Peyer's patch (tissue), 4 donors: ENCODE measurements at regions not wholly inside any gene's neighbourhood (a gene's known extent, or its start where the extent isn't known, plus 50 kb on each side); places are given as distances from the start of the nearest gene placed in this dataset.

Experiments used
- DNase-seq, 3 donors: peaks; one replicate each; pipeline ENCODE4 v3.0.0-alpha.2; 2017 to 2019
- H3K27ac ChIP-seq, 4 donors: fragments of 200-600 bp; sonication (generic); one replicate each; pipeline ENCODE4 v1.5.1; 2016 to 2019
- H3K27me3 ChIP-seq, 2 donors: fragments of 200-600 bp; sonication (generic); one replicate each; pipeline ENCODE4 v1.5.1; 2019
- H3K36me3 ChIP-seq, 3 donors: fragments of 200-600 bp; sonication (generic); one replicate each; pipeline ENCODE4 v1.5.1; 2016 to 2019
- H3K4me1 ChIP-seq, 4 donors: fragments of 200-600 bp; sonication (generic); one replicate each; pipeline ENCODE4 v1.5.1; 2016 to 2019
- H3K4me3 ChIP-seq, 4 donors: fragments of 200-600 bp; sonication (generic); 1 replicate in 3 of 4; 2 replicates in 1 of 4; pipeline ENCODE4 v1.5.1; 2016 to 2019; ENCODE audit warnings: mild to moderate bottlenecking in 1 of 4
- H3K9me3 ChIP-seq, 4 donors: fragments of 200-600 bp; sonication (generic); one replicate each; pipeline ENCODE4 v1.5.1; 2016 to 2019; ENCODE audit warnings: mild to moderate bottlenecking in 1 of 4
- CTCF ChIP-seq, 6 experiments: fragments of 450-650 bp in 4 of 6; fragments of 200-600 bp in 2 of 6; sonication (generic) in 1 of 6; IDR thresholded peaks; one replicate each; pipeline ENCODE4 v1.5.1; 2017 to 2019; ENCODE audit warnings: antibody characterized with exemption in 6 of 6, mild to moderate bottlenecking in 3 of 6, moderate library complexity in 1 of 6
- POLR2A ChIP-seq, 2 donors: fragments of 450-650 bp; IDR thresholded peaks; one replicate each; pipeline ENCODE4 v1.5.1; 2017; ENCODE audit warnings: antibody characterized with exemption in 2 of 2, mild to moderate bottlenecking in 2 of 2, moderate library complexity in 2 of 2

GRCh38 chr5:174549254-174549653 is 175.1 kb upstream of the MSX2 start:
- no peak for TF ChIP-seq POLR2A (IDR thresholded peaks at IDR 0.05)
- TF ChIP-seq CTCF (IDR thresholded peaks at IDR 0.05) = no peak
- Histone ChIP-seq H3K27ac (no peak overlapping the region), H3K36me3 (no peaks in the 10 kb centered on the region), H3K27me3 (no peaks in the 10 kb centered on the region), H3K9me3 (no peaks in the 10 kb centered on the region), H3K4me3 (no peak overlapping the region), H3K4me1 (no peaks in the 10 kb centered on the region)
- no peak for DNase-seq

GRCh38 chr5:174550026-174550425 is 174.4 kb upstream of the MSX2 start:
- H3K9me3 ChIP-seq = no peaks in the 10 kb centered on the region
- H3K4me3 ChIP-seq = no peak overlapping the region
- TF ChIP-seq POLR2A (IDR thresholded peaks at IDR 0.05) = no peak
- no peak for DNase-seq
- H3K36me3 ChIP-seq = no peaks in the 10 kb centered on the region
- no peaks in the 10 kb centered on the region for H3K4me1 ChIP-seq
- no peak overlapping the region for H3K27ac ChIP-seq
- no peaks in the 10 kb centered on the region for H3K27me3 ChIP-seq

GRCh38 chr5:174552428-174552827 is 172.0 kb upstream of the MSX2 start:
- Histone ChIP-seq H3K9me3 (no peaks in the 10 kb centered on the region), H3K4me1 (no peaks in the 10 kb centered on the region), H3K27me3 (no peaks in the 10 kb centered on the region), H3K27ac (no peak overlapping the region), H3K36me3 (no peaks in the 10 kb centered on the region), H3K4me3 (no peak overlapping the region)
- no peak for DNase-seq
- TF ChIP-seq CTCF (IDR thresholded peaks at IDR 0.05) (no peak), POLR2A (IDR thresholded peaks at IDR 0.05) (no peak)

GRCh38 chr5:174553556-174553955 is 170.8 kb upstream of the MSX2 start:
- no peak for TF ChIP-seq POLR2A (IDR thresholded peaks at IDR 0.05)
- TF ChIP-seq CTCF (IDR thresholded peaks at IDR 0.05) = no peak
- H3K36me3 ChIP-seq = no peaks in the 10 kb centered on the region
- H3K27ac ChIP-seq = no peak overlapping the region
- no peak for DNase-seq
- no peaks in the 10 kb centered on the region for H3K27me3 ChIP-seq
- H3K4me3 ChIP-seq = no peak overlapping the region
- H3K4me1 ChIP-seq = no peaks in the 10 kb centered on the region
- H3K9me3 ChIP-seq = no peaks in the 10 kb centered on the region

GRCh38 chr5:174555726-174556125 is 168.7 kb upstream of the MSX2 start:
- TF ChIP-seq POLR2A (IDR thresholded peaks at IDR 0.05) = no peak
- no peak for TF ChIP-seq CTCF (IDR thresholded peaks at IDR 0.05)

GRCh38 chr5:174556756-174557155 is 167.6 kb upstream of the MSX2 start:
- no peaks in the 10 kb centered on the region for H3K9me3 ChIP-seq
- no peak overlapping the region for H3K27ac ChIP-seq
- no peaks in the 10 kb centered on the region for H3K36me3 ChIP-seq
- no peak for DNase-seq
- no peak overlapping the region for H3K4me3 ChIP-seq
- TF ChIP-seq CTCF (IDR thresholded peaks at IDR 0.05) (no peak), POLR2A (IDR thresholded peaks at IDR 0.05) (no peak)
- no peaks in the 10 kb centered on the region for H3K27me3 ChIP-seq
- H3K4me1 ChIP-seq = no peaks in the 10 kb centered on the region

More at GRCh38 chr5:174555726-174556125, 168.7 kb upstream of the MSX2 start:
- H3K9me3 ChIP-seq = no peaks in the 10 kb centered on the region
- DNase-seq = no peak
- no peaks in the 10 kb centered on the region for H3K36me3 ChIP-seq
- no peaks in the 10 kb centered on the region for H3K4me1 ChIP-seq
- H3K27ac ChIP-seq = no peak overlapping the region
- no peak overlapping the region for H3K4me3 ChIP-seq
- no peaks in the 10 kb centered on the region for H3K27me3 ChIP-seq
